D721Med (cell line): ENCODE measurements at regions not wholly inside any gene's neighbourhood (a gene's known extent, or its start where the extent isn't known, plus 50 kb on each side); places are given as distances from the start of the nearest gene placed in this dataset.

Experiments
- DNase-seq: peaks from one replicate; pipeline ENCODE4 v3.0.0; 2011; ENCODE audit warnings: low spot score; ENCODE audit not compliant: insufficient read length
- FAIRE-seq: peaks from 2 replicates; lab custom pipeline; 2011; peaks lifted over from hg19 to GRCh38; lab: Jason Lieb, UNC
- TF ChIP-seq, protein P1 (sequence below): IDR thresholded peaks from 2 replicates; pipeline ENCODE4 v1.5.1; 2012; ENCODE audit warnings: mild to moderate bottlenecking, control low read depth; ENCODE audit not compliant: insufficient read depth; ENCODE audit errors: missing control alignments

DNA sequence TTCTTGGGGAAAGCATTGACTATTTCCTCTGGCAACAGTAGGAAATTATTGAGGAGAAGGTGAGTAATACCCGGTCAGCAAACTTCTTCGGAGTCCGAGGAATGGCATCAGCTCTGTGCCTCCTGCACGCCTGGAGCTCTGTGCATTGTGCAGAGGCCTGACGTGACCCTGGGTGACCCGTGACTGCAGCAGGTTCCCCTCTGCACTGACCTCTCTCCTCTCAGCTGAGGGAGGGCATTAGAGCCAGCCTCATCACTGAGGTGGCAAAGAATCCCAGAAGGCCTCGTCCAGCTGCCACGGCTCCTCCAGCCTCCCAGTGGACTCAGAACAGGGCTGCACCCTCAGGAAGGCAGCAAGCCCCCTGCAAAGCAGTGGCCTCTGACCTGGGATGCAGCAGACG, 502.9 kb downstream of the CD83 start:
- TF ChIP-seq, protein P1, sequence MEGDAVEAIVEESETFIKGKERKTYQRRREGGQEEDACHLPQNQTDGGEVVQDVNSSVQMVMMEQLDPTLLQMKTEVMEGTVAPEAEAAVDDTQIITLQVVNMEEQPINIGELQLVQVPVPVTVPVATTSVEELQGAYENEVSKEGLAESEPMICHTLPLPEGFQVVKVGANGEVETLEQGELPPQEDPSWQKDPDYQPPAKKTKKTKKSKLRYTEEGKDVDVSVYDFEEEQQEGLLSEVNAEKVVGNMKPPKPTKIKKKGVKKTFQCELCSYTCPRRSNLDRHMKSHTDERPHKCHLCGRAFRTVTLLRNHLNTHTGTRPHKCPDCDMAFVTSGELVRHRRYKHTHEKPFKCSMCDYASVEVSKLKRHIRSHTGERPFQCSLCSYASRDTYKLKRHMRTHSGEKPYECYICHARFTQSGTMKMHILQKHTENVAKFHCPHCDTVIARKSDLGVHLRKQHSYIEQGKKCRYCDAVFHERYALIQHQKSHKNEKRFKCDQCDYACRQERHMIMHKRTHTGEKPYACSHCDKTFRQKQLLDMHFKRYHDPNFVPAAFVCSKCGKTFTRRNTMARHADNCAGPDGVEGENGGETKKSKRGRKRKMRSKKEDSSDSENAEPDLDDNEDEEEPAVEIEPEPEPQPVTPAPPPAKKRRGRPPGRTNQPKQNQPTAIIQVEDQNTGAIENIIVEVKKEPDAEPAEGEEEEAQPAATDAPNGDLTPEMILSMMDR: no peak
- DNase-seq (no peak), FAIRE-seq (no peak)

DNA sequence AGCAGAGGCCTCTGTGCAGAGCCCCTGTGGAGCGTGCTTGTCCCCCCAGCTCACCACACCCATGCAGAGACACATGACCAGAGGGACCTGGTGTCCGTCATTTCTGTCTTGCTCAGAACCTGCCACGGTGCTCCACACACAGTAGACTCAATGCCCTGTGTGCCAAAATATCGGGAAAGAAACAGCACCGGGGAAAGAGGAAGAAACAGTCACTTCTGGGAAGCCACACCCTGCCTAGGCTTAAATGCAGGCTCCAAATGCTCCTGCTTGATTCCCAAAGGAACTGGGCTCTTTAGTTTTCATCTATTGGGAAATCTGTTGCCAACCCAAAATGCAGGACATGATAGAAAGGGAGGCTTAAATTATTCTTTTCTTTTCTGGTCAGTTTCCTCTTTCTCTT, 503.9 kb downstream of the CD83 start:
- FAIRE-seq (no peak), DNase-seq (no peak)
- TF ChIP-seq, protein P1: no peak

DNA sequence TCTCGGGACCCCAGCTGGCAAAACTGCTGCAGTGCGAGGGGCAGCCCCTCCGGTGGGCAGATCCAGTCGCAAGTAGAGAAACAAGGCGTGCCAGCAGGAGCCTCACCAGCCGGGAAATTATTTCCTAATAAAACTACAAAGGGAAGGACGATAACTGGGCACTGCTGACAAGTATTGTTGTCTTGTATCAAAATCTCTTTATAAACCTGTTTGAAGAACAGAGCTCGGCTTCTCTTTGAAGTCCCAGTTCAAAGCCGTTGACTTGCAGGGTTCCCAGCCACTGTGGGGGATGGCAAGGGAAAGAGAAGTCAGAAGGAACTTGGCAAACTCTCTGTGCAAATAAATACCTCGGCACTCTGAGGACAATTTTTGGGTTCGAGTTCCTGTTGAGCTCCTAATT, 504.5 kb downstream of the CD83 start:
- FAIRE-seq: no peak
- TF ChIP-seq, protein P1: no peak
- DNase-seq: no peak

DNA sequence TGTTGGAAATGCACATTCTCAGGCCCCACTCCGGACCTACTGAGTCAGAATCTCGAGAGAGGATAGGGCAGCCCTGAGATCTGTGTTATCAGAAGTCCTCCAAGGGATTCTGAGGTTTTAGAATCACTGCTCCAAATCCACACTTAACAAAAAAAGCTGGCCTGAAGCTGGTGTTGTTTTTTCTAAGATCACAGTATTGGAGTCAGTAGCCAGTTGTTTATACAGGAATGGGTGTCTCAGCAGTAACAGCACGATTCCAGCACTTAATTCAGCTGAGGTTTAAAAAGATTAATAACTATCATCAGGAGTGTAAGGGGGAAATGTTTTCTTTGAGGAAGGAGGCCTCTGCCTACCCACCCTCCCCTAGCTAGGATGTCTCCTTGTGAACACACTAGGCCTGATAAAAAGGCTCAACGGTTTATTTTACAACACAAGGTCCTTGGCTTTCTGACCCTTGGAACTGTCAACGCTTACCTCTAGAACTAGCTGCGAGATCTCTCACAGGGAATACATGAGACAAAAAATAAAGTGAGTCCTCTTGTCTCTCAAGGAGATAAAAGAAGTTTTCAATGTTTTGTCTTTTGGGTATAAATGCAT, 505.4 kb downstream of the CD83 start:
- TF ChIP-seq, protein P1: no peak
- FAIRE-seq: no peak
- DNase-seq: no peak

DNA sequence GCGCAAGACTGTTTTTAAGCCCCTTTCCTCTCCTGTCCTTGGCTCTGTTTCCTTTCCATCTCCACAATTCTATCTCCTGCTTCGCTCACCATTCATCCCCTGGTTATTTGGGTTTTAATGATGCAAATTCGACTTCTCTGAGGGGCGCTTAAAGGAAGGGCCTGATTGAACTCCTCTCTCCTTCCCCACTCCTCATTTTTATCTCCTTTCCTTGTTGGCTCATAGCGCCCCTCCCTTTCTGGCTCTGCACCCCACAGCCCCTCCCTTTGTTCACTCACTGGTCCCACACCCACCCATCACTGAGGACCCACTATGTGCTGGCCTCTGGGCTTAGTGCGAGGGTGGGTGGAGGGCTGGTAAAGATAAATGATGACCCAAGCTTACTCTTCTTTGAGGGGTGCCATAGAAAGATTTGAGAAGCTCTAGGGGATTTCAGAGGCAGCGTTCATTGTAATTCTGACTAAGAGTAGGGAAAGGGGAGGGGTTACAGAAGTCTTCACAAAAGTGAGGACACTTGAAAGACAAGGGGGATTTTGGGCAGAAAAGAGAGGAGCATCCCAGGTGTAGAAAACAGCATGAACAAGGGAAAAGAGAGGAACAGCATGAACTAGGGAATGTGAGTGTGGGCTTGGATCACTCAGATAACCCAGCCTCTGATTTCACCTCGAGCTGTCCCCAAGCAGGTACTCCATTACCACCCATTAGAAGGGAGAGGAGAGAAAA, 507.8 kb downstream of the CD83 start:
- DNase-seq (no peak), FAIRE-seq (no peak)
- TF ChIP-seq, protein P1: no peak

DNA sequence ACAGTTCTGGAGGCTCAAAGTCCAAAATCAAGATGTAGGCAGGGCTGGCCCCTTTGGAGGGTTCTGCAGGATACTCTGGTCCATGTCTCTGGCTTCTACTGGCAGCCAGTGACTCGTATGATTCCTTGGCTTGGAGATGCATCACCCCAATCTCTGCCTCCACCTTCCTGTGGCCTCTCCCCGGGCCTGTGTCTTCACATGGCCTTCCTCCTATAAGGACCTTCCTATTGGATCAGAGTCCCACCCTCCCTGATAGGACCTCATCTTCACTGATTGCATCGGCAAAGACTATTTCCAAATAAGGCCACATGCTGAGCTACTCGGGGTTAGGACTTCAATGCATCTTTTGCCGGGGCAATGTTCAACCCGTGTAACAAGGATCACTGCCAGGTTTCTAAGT, 509.0 kb downstream of the CD83 start:
- FAIRE-seq: no peak
- TF ChIP-seq, protein P1: no peak
- no peak for DNase-seq

DNA sequence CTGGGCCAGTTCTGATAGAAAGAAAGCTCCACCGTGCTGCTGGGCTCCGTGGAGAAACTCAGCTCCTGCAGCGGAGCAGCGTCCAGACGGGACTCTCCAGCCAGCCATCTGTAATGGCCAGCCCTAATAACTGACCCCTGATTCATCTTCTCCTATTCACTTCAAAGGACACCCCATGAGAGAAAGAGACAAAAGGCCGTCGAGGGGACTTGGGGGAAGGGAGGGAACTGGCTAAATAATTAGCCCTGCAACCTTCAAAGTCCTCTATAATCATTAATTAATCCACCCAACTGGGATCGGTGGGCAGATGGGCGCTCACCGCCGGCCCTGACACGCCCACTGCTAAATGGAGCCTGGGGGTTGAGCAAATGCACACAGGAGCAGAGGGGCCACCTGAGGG, 512.4 kb downstream of the CD83 start:
- TF ChIP-seq, protein P1: no peak
- FAIRE-seq: no peak
- DNase-seq: no peak
